ENCODE measurements at regions not wholly inside any gene's neighbourhood (a gene's known extent, or its start where the extent isn't known, plus 50 kb on each side); places are given as distances from the start of the nearest gene placed in this dataset.
"Not testable (repeated sequence)": the region's sequence is repeated elsewhere in the genome, so short reads cannot be mapped to it uniquely, and the experiment has no call there.

- no peak for DNase-seq (ENCODE audit: low spot score in 2 of 2)
Measured at GRCh38 chr13:89363144-89363543, 1692.0 kb downstream of the SLITRK5 start.

GRCh38 chr13:89372193-89372592, 1701.0 kb downstream of the SLITRK5 start:
- DNase-seq (ENCODE audit: low spot score in 2 of 2) (no peak), FAIRE-seq (no peak)

More at GRCh38 chr13:89363144-89363543, 1692.0 kb downstream of the SLITRK5 start:
- no peak for FAIRE-seq

GRCh38 chr13:89375839-89376238, 1704.7 kb downstream of the SLITRK5 start:
- no peak for DNase-seq (ENCODE audit: low spot score in 2 of 2)

GRCh38 chr13:89380101-89380500, 1708.9 kb downstream of the SLITRK5 start:
- no peak for DNase-seq (ENCODE audit: low spot score in 2 of 2)
- FAIRE-seq: no peak

More at GRCh38 chr13:89375839-89376238, 1704.7 kb downstream of the SLITRK5 start:
- FAIRE-seq: no peak

- FAIRE-seq: no peak
Measured at GRCh38 chr13:89382981-89383380, 1711.8 kb downstream of the SLITRK5 start.

GRCh38 chr13:89383891-89384290, 1712.7 kb downstream of the SLITRK5 start:
- FAIRE-seq: no peak

More at GRCh38 chr13:89382981-89383380, 1711.8 kb downstream of the SLITRK5 start:
- no peak for DNase-seq (ENCODE audit: low spot score in 2 of 2)

GRCh38 chr13:89393758-89394304, 1722.7 kb downstream of the SLITRK5 start:
- FAIRE-seq (no peak), DNase-seq (ENCODE audit: low spot score in 2 of 2) (no peak)

More at GRCh38 chr13:89383891-89384290, 1712.7 kb downstream of the SLITRK5 start:
- DNase-seq (ENCODE audit: low spot score in 2 of 2): no peak

GRCh38 chr13:89401264-89401675, 1730.1 kb downstream of the SLITRK5 start:
- FAIRE-seq (no peak), DNase-seq (ENCODE audit: low spot score in 2 of 2) (no peak)

GRCh38 chr13:89402211-89402610, 1731.0 kb downstream of the SLITRK5 start:
- FAIRE-seq (no peak), DNase-seq (ENCODE audit: low spot score in 2 of 2) (no peak)

GRCh38 chr13:89406096-89406495, 1734.9 kb downstream of the SLITRK5 start:
- DNase-seq (ENCODE audit: low spot score in 2 of 2): not testable (repeated sequence)

GRCh38 chr13:89407357-89407756, 1736.2 kb downstream of the SLITRK5 start:
- DNase-seq (ENCODE audit: low spot score in 2 of 2) (no peak), FAIRE-seq (no peak)

More at GRCh38 chr13:89406096-89406495, 1734.9 kb downstream of the SLITRK5 start:
- FAIRE-seq: not testable (repeated sequence)

- no peak for DNase-seq (ENCODE audit: low spot score in 2 of 2)
- FAIRE-seq: no peak
Measured at GRCh38 chr13:89432997-89433396, 1761.8 kb downstream of the SLITRK5 start.

GRCh38 chr13:89434624-89435023, 1763.5 kb downstream of the SLITRK5 start:
- FAIRE-seq; DNase-seq (ENCODE audit: low spot score in 2 of 2): not testable (repeated sequence)

GRCh38 chr13:89454681-89455080, 1783.5 kb downstream of the SLITRK5 start:
- FAIRE-seq: peak; percentile 67
- no peak for DNase-seq (ENCODE audit: low spot score in 2 of 2)

- DNase-seq (ENCODE audit: low spot score in 2 of 2) (no peak), FAIRE-seq (no peak)
Measured at GRCh38 chr13:89455225-89455624, 1784.1 kb downstream of the SLITRK5 start.

- no peak for DNase-seq (ENCODE audit: low spot score in 2 of 2)
- no peak for FAIRE-seq
Measured at GRCh38 chr13:89455741-89456140, 1784.6 kb downstream of the SLITRK5 start.

- FAIRE-seq: no peak
- no peak for DNase-seq (ENCODE audit: low spot score in 2 of 2)
Measured at GRCh38 chr13:89457977-89458376, 1786.8 kb downstream of the SLITRK5 start.

- DNase-seq (ENCODE audit: low spot score in 2 of 2): no peak
Measured at GRCh38 chr13:89458456-89458855, 1787.3 kb downstream of the SLITRK5 start.

GRCh38 chr13:89460895-89461294, 1789.7 kb downstream of the SLITRK5 start:
- FAIRE-seq; DNase-seq (ENCODE audit: low spot score in 2 of 2): not testable (repeated sequence)

More at GRCh38 chr13:89458456-89458855, 1787.3 kb downstream of the SLITRK5 start:
- no peak for FAIRE-seq

GRCh38 chr13:89465366-89465765, 1794.2 kb downstream of the SLITRK5 start:
- DNase-seq (ENCODE audit: low spot score in 2 of 2) (no peak), FAIRE-seq (no peak)

- DNase-seq (ENCODE audit: low spot score in 2 of 2) (no peak), FAIRE-seq (no peak)
Measured at GRCh38 chr13:89468081-89468480, 1796.9 kb downstream of the SLITRK5 start.

GRCh38 chr13:89470901-89471300, 1799.7 kb downstream of the SLITRK5 start:
- no peak for FAIRE-seq
- DNase-seq (ENCODE audit: low spot score in 2 of 2): no peak

Data from frontal cortex (tissue), 3 donors.